ENCODE measurements at regions not wholly inside any gene's neighbourhood (a gene's known extent, or its start where the extent isn't known, plus 50 kb on each side); places are given as distances from the start of the nearest gene placed in this dataset.

DNA sequence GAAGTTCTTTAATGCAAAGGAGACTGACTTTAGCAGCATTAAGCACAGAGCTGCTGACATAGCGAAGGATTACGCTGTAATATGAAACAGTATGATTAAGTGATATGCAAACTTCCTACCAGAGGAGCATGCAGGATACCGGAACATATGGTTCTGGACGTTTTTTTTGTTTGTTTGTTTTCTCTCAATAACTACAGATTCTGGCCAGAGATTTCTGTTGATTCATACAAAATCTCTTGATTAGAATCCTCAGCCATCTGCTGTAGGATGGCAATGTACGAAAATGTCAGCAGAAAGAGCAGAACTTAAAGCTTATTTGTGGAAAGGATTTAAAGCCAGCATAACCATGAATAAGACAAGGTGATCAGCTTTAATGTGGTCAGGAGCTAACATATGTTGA lies 970.7 kb downstream of the KCNT2 start:
- intact Hi-C loops (cut with DNase I) = no loop called here
- ATAC-seq (no peak), DNase-seq (ENCODE audit: low spot score) (no peak)

DNA sequence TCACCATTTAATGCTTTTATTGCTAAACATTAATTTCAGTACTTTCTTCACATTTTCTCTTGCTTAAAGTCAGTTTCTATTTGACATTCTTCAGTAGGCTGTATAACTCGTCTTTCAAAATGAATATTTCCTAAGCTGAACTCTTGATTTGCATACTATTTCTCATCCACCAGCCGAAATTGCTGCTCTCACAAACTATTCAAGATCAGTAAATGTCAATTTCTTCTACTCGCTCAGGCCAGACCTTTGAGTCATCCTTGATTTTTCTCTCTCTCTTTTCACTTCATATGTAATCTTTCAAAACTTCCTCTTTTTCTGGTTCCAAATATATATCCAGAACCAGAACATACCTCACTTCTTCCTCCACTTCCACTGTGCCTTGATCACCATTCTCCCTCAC lies 990.0 kb downstream of the KCNT2 start:
- ATAC-seq (no peak), DNase-seq (ENCODE audit: low spot score) (no peak)
- intact Hi-C loops (cut with DNase I) = no loop called here

DNA sequence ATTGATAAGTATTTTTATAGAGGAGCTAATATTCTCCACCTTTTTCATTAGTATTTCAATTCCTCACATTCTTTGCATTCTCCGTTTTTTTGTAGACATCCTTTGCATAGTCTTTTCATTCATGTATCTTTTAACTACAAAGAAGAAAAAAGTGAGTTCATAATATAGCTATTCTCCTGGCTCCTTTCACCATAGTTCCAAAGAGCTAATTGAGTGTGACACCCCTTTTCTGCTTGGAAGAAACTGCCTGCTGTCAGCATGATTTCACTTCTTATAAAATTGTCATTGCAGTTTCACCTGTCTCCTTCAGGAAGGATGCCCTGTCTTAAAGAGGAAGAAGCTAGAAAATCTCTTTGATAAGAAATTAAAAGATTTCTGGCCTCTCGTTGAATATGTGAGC lies 991.1 kb downstream of the KCNT2 start:
- intact Hi-C loops (cut with DNase I) = no loop called here
- ATAC-seq (no peak), DNase-seq (ENCODE audit: low spot score) (no peak)

DNA sequence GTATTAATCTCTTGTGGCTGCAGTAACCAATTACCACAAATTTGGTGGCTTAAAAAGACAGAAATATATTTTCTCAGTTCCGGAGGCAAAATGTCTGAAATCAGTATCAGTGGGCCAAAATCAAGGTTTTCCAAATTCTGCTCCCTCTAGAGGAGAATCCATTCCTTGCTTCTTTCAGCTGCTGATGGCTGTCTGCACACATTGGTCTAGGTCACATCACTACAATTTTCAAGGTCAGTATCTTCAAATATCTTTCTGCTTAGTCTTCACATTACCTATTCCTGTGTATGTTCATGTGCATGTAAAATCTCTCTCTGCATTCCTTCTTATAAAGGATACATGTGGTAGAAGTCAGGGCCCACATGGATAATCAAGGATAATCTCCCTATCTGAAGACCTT lies 999.4 kb downstream of the KCNT2 start:
- intact Hi-C loops (cut with DNase I) = no loop called here
- ATAC-seq (no peak), DNase-seq (ENCODE audit: low spot score) (no peak)

DNA sequence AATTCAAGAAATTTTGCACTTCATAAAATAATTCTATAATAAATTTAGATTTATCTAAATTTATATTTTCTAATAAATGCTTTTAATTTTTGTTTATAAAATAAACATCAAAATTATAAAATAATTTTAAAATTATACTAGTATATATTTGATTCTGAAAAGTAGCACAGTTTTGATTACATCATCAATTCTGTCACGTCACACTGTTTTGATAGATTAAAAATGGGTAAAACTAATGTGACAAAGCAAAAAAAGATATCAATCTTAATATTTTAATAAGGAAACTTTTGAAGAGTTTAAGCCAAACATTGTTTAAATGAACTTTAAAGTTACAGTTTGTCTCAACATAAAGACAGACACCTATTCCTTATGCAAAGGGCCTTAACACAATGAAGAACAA lies 1001.8 kb downstream of the KCNT2 start:
- DNase-seq (ENCODE audit: low spot score) = no peak
- no peak for ATAC-seq
- intact Hi-C loops (cut with DNase I) = no loop called here

DNA sequence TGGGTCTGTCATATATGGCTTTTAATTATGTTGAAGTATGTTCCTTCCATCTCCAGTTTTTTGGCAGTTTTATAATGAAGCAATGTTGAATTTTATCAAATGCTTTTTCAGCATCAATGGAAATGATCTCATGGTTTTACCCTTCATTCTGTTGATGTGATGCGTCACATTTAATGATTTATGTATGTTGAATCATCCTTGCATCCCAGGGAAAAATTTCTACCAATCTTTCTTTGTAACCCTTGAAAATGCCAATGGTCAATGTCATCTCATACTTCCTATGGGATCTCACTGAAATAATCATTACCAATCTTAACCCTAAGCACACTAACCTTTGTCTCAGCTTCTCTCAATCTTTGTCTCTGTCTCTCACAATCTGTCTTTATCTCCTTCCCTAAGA lies 1004.0 kb downstream of the KCNT2 start:
- intact Hi-C loops (cut with DNase I) = no loop called here
- DNase-seq (ENCODE audit: low spot score) = no peak
- no peak for ATAC-seq

DNA sequence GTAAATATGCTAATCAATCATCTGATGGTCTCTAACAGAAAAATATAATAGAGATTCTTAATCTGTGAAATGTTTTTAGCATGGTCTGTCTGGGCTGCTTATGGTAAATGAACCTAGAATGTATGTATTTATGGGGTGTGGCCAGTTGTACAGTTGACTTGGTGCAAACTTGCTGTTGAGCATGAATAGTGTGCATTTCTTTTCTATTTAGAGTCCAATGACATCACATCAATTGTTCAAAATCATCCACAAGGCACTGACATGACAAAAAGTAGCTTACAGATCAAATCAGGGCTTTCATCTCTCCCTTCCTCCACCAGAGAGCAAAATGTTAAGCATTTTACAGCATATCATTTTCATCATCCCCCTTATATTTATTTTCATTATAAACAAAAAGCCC lies 1010.3 kb downstream of the KCNT2 start:
- ATAC-seq = no peak
- DNase-seq (ENCODE audit: low spot score) = no peak
- intact Hi-C loops (cut with DNase I) = no loop called here

DNA sequence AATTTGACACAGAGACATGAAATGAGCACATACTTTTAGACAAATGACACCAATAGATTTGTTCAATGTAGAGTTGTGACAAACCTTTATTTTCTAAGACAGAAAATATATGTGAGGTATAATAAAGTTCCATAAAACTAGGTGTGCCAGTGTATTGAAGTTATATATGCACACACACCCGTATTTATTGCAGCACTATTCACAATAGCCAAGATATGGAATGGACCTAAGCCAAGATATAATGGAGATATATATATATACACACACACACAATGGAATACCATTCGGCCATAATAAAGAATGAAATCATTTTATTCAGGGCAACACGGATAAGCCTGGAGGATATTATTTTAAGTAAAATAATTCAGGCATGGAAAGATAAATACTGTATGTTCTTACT lies 1013.5 kb downstream of the KCNT2 start:
- DNase-seq (ENCODE audit: low spot score) (no peak), ATAC-seq (no peak)
- intact Hi-C loops (cut with DNase I) = no loop called here

DNA sequence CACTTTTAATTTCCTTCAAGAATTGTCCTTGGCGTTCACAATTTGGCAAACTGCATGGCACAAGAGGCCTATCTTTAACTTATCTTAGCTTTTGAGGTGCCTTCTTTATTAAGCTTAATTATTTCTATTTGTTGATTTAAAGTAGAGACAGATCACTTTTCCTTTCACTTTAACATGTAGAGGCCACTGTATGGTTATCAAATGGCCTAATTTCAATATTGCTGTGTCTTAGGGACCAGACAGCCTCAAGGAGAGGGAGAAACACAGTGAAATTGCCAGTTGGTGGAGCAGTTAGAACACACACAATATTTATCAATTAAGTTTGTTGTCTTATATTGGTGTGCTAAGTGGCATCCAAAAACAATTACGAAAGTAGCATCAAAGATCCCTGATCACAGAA lies 1013.9 kb downstream of the KCNT2 start:
- intact Hi-C loops (cut with DNase I) = no loop called here
- DNase-seq (ENCODE audit: low spot score) = no peak
- no peak for ATAC-seq

DNA sequence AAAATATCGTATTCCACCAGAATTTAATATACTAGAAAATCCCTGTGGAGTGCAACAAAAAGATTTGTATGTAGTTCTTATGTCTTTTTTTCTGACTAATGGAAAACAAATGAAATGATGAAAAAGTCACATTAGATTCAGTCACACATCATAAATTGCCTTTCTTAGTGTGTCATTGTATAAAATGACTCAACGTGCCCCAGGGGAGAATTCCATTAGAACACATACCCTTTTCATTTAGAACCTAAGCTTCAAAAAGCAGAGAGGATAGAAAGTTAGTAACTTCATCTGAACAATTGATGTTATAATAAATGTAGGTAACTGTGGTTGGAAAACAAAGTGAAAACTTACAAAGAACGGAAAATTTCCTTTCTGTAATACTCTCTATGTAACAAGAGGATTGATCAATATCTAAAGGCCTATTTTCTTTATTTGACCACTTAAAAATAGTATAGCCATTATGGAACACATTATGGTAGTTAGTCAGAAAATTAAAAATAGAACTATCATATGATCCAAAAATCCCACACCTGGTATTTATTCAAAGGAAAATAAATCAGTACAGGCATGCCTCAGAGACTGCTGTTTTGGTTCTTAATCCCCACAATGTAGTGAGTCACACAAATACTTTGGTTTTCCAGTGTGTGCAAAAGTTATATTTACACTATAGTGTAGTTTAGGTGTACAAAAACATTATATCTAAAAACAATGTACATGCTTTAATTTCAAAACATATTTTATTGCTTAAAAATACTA lies 1016.1 kb downstream of the KCNT2 start:
- ATAC-seq = no peak
- intact Hi-C loops (cut with DNase I) = no loop called here
- DNase-seq (ENCODE audit: low spot score) = no peak

DNA sequence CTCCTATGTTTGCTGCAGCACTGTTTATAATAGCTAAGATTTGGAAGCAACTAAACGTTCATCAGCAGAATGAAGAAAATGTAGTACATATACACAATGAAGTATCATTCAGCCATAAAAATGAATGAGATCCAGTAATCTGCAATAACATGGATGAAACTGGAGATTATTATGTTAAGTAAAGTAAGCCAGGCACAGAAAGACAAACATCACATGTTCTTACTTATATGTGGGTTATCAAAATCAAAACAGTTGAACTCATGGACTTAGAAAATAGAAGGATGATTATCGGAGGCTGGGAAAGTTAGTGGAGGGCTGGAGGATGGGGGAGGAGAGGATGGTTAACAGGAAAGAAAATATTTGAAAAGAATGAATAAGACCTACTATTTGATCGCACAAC lies 1017.6 kb downstream of the KCNT2 start:
- DNase-seq (ENCODE audit: low spot score) (no peak), ATAC-seq (no peak)
- intact Hi-C loops (cut with DNase I) = no loop called here

DNA sequence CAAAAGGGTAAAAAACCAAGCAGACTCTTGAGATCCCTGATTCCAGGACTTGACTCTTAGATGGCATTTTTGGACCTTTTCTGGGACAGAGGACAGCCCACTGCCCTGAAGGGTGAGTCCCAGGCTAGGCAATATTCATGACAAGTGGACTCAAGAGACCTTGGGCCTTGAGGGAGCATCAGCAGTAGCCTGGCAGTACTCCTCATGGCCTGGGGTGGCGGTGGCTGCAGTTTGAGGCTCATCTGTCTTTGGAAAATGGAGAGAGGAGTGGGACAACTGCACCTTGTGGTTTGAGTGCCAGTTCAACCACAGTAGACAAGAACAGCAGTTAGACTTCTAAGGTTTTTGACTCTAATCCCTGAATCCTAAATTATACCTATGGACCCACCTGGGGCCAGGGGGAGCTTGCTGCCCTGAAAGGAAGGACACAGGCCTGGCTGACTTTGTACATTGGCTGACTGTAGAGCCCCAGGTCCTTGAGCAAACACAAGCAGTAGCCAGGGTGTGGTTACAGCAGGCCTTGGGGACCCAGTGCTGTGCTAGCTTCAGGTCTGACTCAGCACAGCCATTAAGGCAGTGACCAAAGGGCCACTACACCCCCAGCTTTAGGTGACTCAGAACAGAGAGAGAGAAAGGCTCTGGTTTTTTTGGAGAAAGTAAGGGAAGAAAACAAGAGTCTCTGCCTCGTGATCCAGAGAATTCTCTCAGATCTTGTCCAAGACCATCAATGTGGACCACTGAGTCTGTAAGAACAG lies 1023.2 kb downstream of the KCNT2 start:
- no peak for DNase-seq (ENCODE audit: low spot score)
- ATAC-seq = no peak
- intact Hi-C loops (cut with DNase I) = no loop called here

DNA sequence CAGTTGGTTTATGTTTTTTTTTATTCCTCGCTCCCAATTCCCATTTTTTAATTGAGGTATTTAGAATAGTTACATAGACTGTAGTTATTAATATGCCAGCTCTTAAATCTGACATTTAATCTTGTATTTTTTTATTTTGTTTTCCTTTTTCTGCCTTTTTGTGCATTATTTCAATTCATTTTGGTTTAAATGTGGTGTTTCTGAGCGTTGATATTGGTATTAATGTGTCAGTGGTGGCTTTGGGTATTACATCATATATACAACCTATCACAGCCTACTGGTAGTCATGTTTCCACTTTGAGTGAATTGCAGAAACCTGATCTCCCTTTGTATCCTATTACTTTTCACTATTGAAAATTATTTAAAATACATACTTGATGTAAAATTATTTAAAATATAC lies 1027.3 kb downstream of the KCNT2 start:
- no peak for ATAC-seq
- intact Hi-C loops (cut with DNase I) = no loop called here

DNA sequence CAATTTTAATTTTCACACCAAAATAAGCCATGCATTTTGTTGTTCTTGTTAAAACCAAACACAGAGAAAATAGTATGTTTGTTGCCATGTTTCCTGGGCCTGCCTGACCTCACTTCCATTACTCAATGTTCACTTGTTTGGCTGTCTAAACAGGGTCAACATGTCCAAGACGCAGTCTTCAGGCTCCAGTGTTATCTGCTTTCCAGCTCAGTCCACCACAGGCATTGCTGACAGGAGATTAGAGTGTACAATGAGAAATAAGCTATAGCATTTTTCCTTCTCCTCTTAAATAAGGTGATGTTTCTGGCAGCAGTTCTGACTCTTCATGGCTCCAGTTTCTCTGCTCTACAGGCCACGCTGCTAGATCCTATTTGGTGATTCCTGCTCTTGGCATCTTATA lies 1030.5 kb downstream of the KCNT2 start:
- no peak for DNase-seq (ENCODE audit: low spot score)
- ATAC-seq = no peak
- intact Hi-C loops (cut with DNase I) = no loop called here

More for the DNA sequence above, 1027.3 kb downstream of the KCNT2 start:
- no peak for DNase-seq (ENCODE audit: low spot score)

DNA sequence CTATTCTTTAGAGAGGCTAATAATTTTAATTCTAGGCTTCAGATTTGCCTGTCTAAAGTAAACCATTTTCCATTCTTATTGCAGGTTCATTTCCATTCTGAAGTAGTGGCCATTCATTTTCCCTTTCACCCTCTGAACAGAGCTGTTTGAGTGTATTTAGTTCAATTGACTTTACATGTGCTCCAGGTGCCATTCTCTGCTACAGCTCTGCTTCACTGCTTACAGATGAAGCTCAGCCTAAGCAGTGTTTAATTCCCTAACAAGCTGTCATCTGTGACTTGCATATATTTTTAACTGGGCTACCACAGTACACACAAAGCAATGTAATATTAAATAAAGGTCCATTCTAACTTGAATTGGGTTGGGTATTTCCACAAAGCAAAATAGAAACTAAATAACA lies 1031.6 kb downstream of the KCNT2 start:
- intact Hi-C loops (cut with DNase I) = no loop called here
- no peak for ATAC-seq
- no peak for DNase-seq (ENCODE audit: low spot score)

DNA sequence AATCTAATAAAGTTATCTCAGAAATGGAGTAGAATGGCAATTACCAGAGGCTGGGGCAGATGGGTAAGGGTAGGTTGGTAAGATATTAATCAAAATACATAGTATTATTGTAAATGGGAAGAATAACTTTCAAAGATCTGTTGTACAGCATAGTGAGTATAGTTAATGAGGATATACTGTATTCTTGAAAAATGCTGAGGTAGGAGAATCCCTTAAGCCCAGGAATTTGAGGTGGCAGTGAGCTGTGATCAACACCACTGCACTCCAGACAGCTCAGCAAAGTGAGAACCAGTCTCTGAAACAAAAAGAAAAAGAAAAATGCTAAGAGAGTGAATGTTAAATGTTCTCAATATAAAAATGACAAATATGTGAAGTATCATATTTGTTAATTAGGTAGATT lies 1033.7 kb downstream of the KCNT2 start:
- intact Hi-C loops (cut with DNase I) = no loop called here
- no peak for DNase-seq (ENCODE audit: low spot score)
- no peak for ATAC-seq

DNA sequence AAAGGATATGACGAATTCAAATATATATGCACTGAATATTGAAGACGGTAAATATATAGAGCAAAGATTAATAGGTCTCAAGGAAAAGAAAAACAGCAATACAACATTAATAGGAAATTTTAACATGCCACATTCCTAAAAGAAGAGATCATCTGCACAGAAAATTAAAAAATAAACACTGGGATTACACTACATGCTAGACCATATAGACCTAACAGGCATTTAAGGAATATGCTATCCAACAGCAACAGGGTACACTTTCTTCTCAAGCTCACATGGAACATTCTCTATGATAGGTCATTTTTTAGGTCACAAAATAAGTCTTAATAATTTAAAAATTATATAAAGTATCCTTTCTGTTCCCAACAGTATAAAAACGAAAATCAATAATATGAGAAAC lies 1038.3 kb downstream of the KCNT2 start:
- intact Hi-C loops (cut with DNase I) = loop anchor here (5.0 kb wide), 1 partner anchor 532 kb away; no protein-coding TSS in a partner anchor
- ATAC-seq (no peak), DNase-seq (ENCODE audit: low spot score) (no peak)

DNA sequence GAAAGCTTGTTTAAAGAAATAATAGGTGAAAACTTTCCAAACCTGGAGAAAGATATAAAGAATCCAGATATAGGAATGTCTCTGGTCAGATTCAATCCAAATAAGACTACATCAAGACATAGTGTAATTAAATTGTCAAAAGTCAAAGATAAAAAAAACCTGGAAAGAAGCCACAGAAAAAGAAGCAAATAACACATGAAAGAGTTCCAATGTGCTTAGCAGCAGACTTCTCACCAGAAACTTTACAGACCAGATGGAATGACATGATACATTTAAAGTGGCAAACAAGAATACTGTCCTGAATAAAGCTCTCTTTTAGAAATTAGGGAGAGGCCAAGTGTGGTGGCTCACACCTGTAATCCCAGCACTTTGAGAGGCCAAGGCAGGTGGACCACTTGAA lies 1039.9 kb downstream of the KCNT2 start:
- intact Hi-C loops (cut with DNase I) = loop anchor here (5.0 kb wide), 1 partner anchor 534 kb away; no protein-coding TSS in a partner anchor
- DNase-seq (ENCODE audit: low spot score) (no peak), ATAC-seq (no peak)

DNA sequence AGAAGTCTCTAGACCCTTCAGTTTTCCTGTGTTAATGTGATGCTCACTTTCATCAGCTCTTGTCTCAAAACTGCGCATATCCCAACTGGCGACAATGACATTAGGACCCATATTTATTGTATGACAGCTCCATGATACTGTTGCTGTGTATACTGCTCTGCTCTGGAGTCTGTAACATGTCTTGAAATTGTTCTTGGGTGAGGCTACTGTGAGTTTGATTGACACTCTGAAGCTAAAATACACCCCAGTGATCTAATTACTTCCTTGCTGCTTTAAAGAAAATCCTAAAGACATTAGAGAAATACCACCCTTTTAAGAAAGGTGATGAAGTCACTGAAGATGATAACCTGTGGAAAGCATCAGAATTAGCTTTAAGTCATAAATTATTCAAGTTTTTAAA lies 1046.2 kb downstream of the KCNT2 start:
- intact Hi-C loops (cut with DNase I) = no loop called here
- ATAC-seq (no peak), DNase-seq (ENCODE audit: low spot score) (no peak)

DNA sequence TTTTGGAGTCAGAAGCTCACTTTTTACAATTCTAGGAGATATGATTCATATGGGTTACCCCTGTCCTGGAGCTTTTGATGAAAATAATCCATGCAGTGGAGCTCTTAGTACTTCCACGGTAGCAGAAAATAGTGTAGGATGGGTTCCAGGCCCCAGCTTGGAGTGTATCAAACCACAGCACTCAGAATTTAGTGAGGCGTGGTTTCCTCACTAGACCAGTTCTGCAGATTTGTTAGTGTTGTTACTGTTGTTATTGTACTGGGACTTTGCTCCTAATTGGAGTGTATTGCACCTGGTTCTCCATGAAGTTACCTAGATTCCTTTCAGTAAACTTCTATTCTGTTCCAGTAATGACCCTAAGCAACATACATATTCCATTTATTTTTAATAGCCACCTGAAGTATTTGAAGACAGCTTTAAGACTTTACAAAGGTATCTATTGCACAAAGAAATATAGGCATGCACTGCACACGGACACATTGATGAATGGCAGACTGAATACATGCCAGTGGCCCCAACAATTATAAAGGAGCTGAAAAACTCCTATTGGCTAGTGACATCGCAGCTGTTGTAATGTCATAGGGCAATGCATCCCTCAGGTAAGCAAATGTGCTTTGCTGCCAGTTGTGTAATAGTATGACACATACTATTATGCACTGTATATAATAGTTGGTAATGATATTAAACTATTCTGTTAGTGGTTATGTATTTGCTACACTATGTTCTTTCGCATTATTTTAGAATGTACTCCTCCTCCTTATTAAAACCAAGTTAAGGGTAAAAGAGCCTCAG lies 1058.0 kb downstream of the KCNT2 start:
- intact Hi-C loops (cut with DNase I) = no loop called here
- ATAC-seq (no peak), DNase-seq (ENCODE audit: low spot score) (no peak)
